K562 (cell line): ENCODE measurements at regions not wholly inside any gene's neighbourhood (a gene's known extent, or its start where the extent isn't known, plus 50 kb on each side); places are given as distances from the start of the nearest gene placed in this dataset.

Experiments
- ATAC-seq: fragments of 200-7000 bp; cut with Tn5 transposase; 3 replicates; pipeline ENCODE4 v1.9.1; 2020; ENCODE audit warnings: moderate library complexity
- BruUV-seq: library from RNA; stranded (reverse); fragments of 400-500 nt; replicated peaks from 2 replicates; lab custom pipeline; 2021; lab: Mats Ljungman, UMichigan
- CTCF ChIA-PET: fragments of 300-600 bp; formaldehyde crosslinking; extraction: SDS; loops from one replicate; lab custom pipeline; 2021; ENCODE audit warnings: low intra/inter-chr PET ratio; lab: Yijun Ruan, JAX
- POLR2A ChIA-PET: fragments of 300-600, 350-650 bp; sonication (Branson Sonifier 250); formaldehyde crosslinking; extraction: SDS; loops from one replicate; lab custom pipeline; 2021; ENCODE audit warnings: antibody characterized with exemption, inconsistent platforms; lab: Yijun Ruan, JAX
- DNase-seq, 4 experiments: peaks; one replicate each; pipeline versions ENCODE4 v3.0.0 to v3.0.0-alpha.2; 2011 to 2018; ENCODE audit warnings: low spot score in 3 of 4, mixed read lengths in 3 of 4; ENCODE audit errors: extremely low read depth in 1 of 4
- FAIRE-seq: peaks from 2 replicates; lab custom pipeline; 2011; peaks lifted over from hg19 to GRCh38; lab: Jason Lieb, UNC
- H2AFZ ChIP-seq: 2 replicates; pipeline ENCODE4 v1.6.0; 2011; ENCODE audit warnings: low read depth, low read length, control low read depth, inconsistent platforms
- H3K27ac ChIP-seq: fragments of 200-600 bp; 3 replicates; pipeline ENCODE4 v1.8.0; 2011; ENCODE audit warnings: low read depth, mild to moderate bottlenecking, control low read depth, inconsistent platforms, low read length, moderate library complexity, mixed read lengths; ENCODE audit errors: extremely low read depth
- H3K27me3 ChIP-seq, 2 experiments: fragments of 300-600 bp in 1 of 2; 2 replicates in 1 of 2; 3 replicates in 1 of 2; pipeline versions ENCODE4 v1.6.0 to v1.8.0; 2011; ENCODE audit warnings: inconsistent platforms in 2 of 2, low read length in 2 of 2, mild to moderate bottlenecking in 1 of 2, mixed read lengths in 1 of 2, moderate library complexity in 1 of 2; ENCODE audit not compliant: control insufficient read depth in 2 of 2, insufficient read depth in 2 of 2
- H3K36me3 ChIP-seq: fragments of 300-600 bp; 3 replicates; pipeline ENCODE4 v1.8.0; 2011; ENCODE audit warnings: mild to moderate bottlenecking, low read length, inconsistent platforms; ENCODE audit not compliant: control insufficient read depth, insufficient read depth
- H3K4me1 ChIP-seq, 2 experiments: fragments of 200-600 bp in 1 of 2; replicated peaks in 1 of 2; 2 replicates in 1 of 2; 3 replicates in 1 of 2; pipeline versions ENCODE4 v1.5.1 to v1.8.0; 2011; ENCODE audit warnings: inconsistent platforms in 2 of 2, low read length in 2 of 2, mild to moderate bottlenecking in 1 of 2, mixed read lengths in 1 of 2, moderate library complexity in 1 of 2; ENCODE audit not compliant: control insufficient read depth in 2 of 2, insufficient read depth in 2 of 2
- H3K4me2 ChIP-seq: 2 replicates; pipeline ENCODE4 v1.6.1; 2011; ENCODE audit warnings: low read length, control low read depth, inconsistent platforms, mixed read lengths; ENCODE audit not compliant: insufficient read depth
- H3K4me3 ChIP-seq: fragments of 200-600 bp; sonication (generic), shearing (Covaris generic); 2 replicates; pipeline ENCODE4 v1.5.1; 2016; ENCODE audit warnings: control low read depth, inconsistent platforms
- H3K79me2 ChIP-seq: fragments of 200-600 bp; 3 replicates; pipeline ENCODE4 v1.8.0; 2011; ENCODE audit warnings: low read length, inconsistent platforms; ENCODE audit not compliant: control insufficient read depth, insufficient read depth
- H3K9ac ChIP-seq, 2 experiments: 2 replicates each; pipeline versions ENCODE4 v1.6.0 to v1.6.1; 2011; ENCODE audit warnings: low read depth in 2 of 2, low read length in 2 of 2, control low read depth in 1 of 2, inconsistent platforms in 1 of 2, mild to moderate bottlenecking in 1 of 2, mixed read lengths in 1 of 2; ENCODE audit not compliant: insufficient read depth in 1 of 2
- H3K9me1 ChIP-seq: one replicate; pipeline ENCODE4 v1.6.0; 2011; ENCODE audit warnings: inconsistent platforms, mild to moderate bottlenecking, low read length, moderate library complexity; ENCODE audit not compliant: control insufficient read depth, insufficient read depth
- H3K9me3 ChIP-seq: replicated peaks from 2 replicates; pipeline ENCODE4 v1.5.1; 2011; ENCODE audit warnings: low read depth, low read length, inconsistent platforms; ENCODE audit not compliant: control insufficient read depth, insufficient read depth
- H4K20me1 ChIP-seq: replicated peaks from 2 replicates; pipeline ENCODE4 v1.6.1; 2011; ENCODE audit warnings: low read length, inconsistent platforms, mixed read lengths; ENCODE audit not compliant: control insufficient read depth, insufficient read depth
- ATF7 ChIP-seq: fragments of 450-650 bp; IDR thresholded peaks from 2 replicates; pipeline ENCODE4 v1.7.1; 2014; ENCODE audit warnings: mild to moderate bottlenecking, moderate library complexity
- DMBX1 ChIP-seq: fragments of 250-450 bp; sonication (Bioruptor Pico); IDR thresholded peaks from 2 replicates; pipeline ENCODE4 v1.8.0; 2022; ENCODE audit warnings: inconsistent platforms, mild to moderate bottlenecking, moderate library complexity, borderline replicate concordance
- E2F6 ChIP-seq, 2 experiments: IDR thresholded peaks; 2 replicates each; pipeline ENCODE4 v1.6.1; 2011; ENCODE audit warnings: borderline replicate concordance in 1 of 2, control low read depth in 1 of 2, low read depth in 1 of 2, low read length in 1 of 2, mild to moderate bottlenecking in 1 of 2, mixed read lengths in 1 of 2, moderate library complexity in 1 of 2; ENCODE audit not compliant: insufficient read depth in 1 of 2, insufficient read length in 1 of 2, poor library complexity in 1 of 2, severe bottlenecking in 1 of 2; ENCODE audit errors: extremely low read depth in 1 of 2
- ELF1 ChIP-seq: fragments of 200-800 bp; sonication (Bioruptor generic); IDR thresholded peaks from 2 replicates; pipeline ENCODE4 v1.6.1; 2016; ENCODE audit warnings: missing genetic modification characterization, missing compliant biosample characterization
- FOXP4 ChIP-seq: sonication (generic); formaldehyde crosslinking; IDR thresholded peaks from 2 replicates; pipeline ENCODE4 v1.8.0; 2022; ENCODE audit warnings: mild to moderate bottlenecking, missing genetic modification reagents, borderline replicate concordance
- GTF3C2 ChIP-seq: IDR thresholded peaks from 3 replicates; pipeline ENCODE4 v1.6.1; 2011; ENCODE audit warnings: borderline replicate concordance, mild to moderate bottlenecking, moderate library complexity; ENCODE audit not compliant: insufficient read length; ENCODE audit errors: extremely low read depth
- KHSRP ChIP-seq: fragments of 450-650 bp; IDR thresholded peaks from 2 replicates; pipeline ENCODE4 v1.6.1; 2017
- MECOM ChIP-seq: fragments of 250-450 bp; sonication (Bioruptor Pico); IDR thresholded peaks from 2 replicates; pipeline ENCODE4 v1.8.0; 2022; ENCODE audit warnings: inconsistent platforms
- NFATC3 ChIP-seq: fragments of 450-650 bp; IDR thresholded peaks from 2 replicates; pipeline ENCODE4 v1.6.1; 2017; ENCODE audit warnings: mild to moderate bottlenecking
- RBFOX2 ChIP-seq: fragments of 200-400 bp; formaldehyde crosslinking; IDR thresholded peaks from 2 replicates; pipeline ENCODE4 v1.6.1; 2017; ENCODE audit warnings: low read depth, mild to moderate bottlenecking, low read length, moderate library complexity
- RBM15 ChIP-seq: fragments of 200-400 bp; formaldehyde crosslinking; IDR thresholded peaks from 2 replicates; pipeline ENCODE4 v1.6.1; 2018; ENCODE audit warnings: mild to moderate bottlenecking, low read length, moderate library complexity; ENCODE audit not compliant: insufficient read depth
- RCOR1 ChIP-seq, 2 experiments: IDR thresholded peaks; 2 replicates each; pipeline ENCODE4 v1.6.1; 2012; ENCODE audit warnings: low read depth in 2 of 2, low read length in 2 of 2, borderline replicate concordance in 1 of 2, improper control_type of control experiment in 1 of 2
- STAT5A ChIP-seq: IDR thresholded peaks from 2 replicates; pipeline ENCODE4 v1.6.1; 2012; ENCODE audit warnings: low read length, inconsistent platforms, borderline replicate concordance
- TAL1 ChIP-seq: fragments of 450-650 bp; IDR thresholded peaks from 2 replicates; pipeline ENCODE4 v1.6.1; 2016; ENCODE audit warnings: mild to moderate bottlenecking
- THRAP3 ChIP-seq: fragments of 450-650 bp; IDR thresholded peaks from 2 replicates; pipeline ENCODE4 v1.6.1; 2016; ENCODE audit warnings: mild to moderate bottlenecking, inconsistent platforms, borderline replicate concordance
- WGBS: fragments of 100-300 bp; shearing (Covaris generic); methylation state at CpG from one replicate; pipeline ENCODE4 v1.1.6; 2016; ENCODE audit warnings: low coverage, mixed read lengths; ENCODE audit not compliant: insufficient coverage; ENCODE audit errors: missing lambda C conversion rate; 5-methylcytosine and 5-hydroxymethylcytosine counted together
- in situ Hi-C: fragments of 300-500 bp; cut with MboI; formaldehyde crosslinking; loops from 4 replicates; pipeline ENCODE4 v1.15.0; 2018; ENCODE audit warnings: inconsistent platforms, mixed read lengths
- intact Hi-C: fragments of 100-400 bp; cut with micrococcal nuclease; formaldehyde crosslinking; loops from 2 replicates; pipeline ENCODE4 v1.14.2; 2022
- TF ChIP-seq, protein P1 (sequence below): fragments of 450-650 bp; formaldehyde crosslinking; conservative IDR thresholded peaks from 2 replicates; pipeline ENCODE4 v1.4.0; 2022; ENCODE audit warnings: mild to moderate bottlenecking, missing genetic modification characterization

DNA sequence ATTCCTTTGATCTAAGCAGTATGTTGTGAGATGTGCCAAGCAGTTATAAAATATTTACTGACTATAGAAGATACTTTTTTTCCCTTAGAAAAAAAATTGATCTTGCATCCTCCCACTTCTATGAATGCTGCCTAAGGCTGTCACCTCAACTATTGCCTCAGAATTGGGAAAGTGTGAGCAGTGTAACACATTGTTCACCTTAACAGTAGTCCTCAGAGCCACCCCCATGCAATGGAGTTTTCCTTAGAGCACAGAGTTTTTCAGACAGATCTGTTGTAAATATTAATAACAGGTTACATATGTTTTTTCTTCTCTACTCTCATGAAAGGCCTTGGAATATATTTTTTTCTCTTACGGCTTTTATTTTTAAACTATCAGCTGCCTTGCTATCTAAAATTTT, 607.3 kb downstream of the STK39 start:
- intact Hi-C loops (no loop called here), in situ Hi-C loops (no loop called here)
- no peak overlapping the region for H3K4me2 ChIP-seq
- H3K27me3 ChIP-seq: no peaks in the 10 kb centered on the region
- no peaks in the 10 kb centered on the region for H3K36me3 ChIP-seq
- H3K9ac ChIP-seq: no peak overlapping the region
- H4K20me1 ChIP-seq: no peaks in the 10 kb centered on the region
- H3K9me1 ChIP-seq: no peaks in the 10 kb centered on the region
- H3K27ac ChIP-seq: no peak overlapping the region
- FAIRE-seq: no peak
- H3K4me1 ChIP-seq: no peaks in the 10 kb centered on the region
- POLR2A ChIA-PET: no interaction called here
- no peaks in the 10 kb centered on the region for H3K79me2 ChIP-seq
- H3K4me3 ChIP-seq: no peak overlapping the region
- CTCF ChIA-PET: no interaction called here
- no peak for DNase-seq
- H3K9me3 ChIP-seq: no peaks in the 10 kb centered on the region
- no TSS peak for BruUV-seq
- no peak overlapping the region for H2AFZ ChIP-seq
- ATAC-seq: no peak
- 5% methylated on average over 1 of the region's 1 CpG for WGBS
- TF ChIP-seq FOXP4 (no peak), E2F6 (IDR thresholded peaks at IDR 0.05; ENCODE audit: borderline replicate concordance in 1 of 2, extremely low read depth in 1 of 2, insufficient read depth in 1 of 2, insufficient read length in 1 of 2, low read depth in 1 of 2, low read length in 1 of 2, poor library complexity in 1 of 2, severe bottlenecking in 1 of 2) (no peak), TAL1 (no peak), ELF1 (no peak), MECOM (CRISPR knock-in tag) (no peak), STAT5A (no peak), RBFOX2 (no peak), RCOR1 (IDR thresholded peaks at IDR 0.05; ENCODE audit: borderline replicate concordance in 1 of 2, low read depth in 2 of 2, low read length in 2 of 2) (no peak), DMBX1 (CRISPR knock-in tag) (no peak), THRAP3 (no peak), RBM15 (no peak), GTF3C2 (no peak), ATF7 (no peak), KHSRP (no peak), NFATC3 (no peak)
- TF ChIP-seq, protein P1, sequence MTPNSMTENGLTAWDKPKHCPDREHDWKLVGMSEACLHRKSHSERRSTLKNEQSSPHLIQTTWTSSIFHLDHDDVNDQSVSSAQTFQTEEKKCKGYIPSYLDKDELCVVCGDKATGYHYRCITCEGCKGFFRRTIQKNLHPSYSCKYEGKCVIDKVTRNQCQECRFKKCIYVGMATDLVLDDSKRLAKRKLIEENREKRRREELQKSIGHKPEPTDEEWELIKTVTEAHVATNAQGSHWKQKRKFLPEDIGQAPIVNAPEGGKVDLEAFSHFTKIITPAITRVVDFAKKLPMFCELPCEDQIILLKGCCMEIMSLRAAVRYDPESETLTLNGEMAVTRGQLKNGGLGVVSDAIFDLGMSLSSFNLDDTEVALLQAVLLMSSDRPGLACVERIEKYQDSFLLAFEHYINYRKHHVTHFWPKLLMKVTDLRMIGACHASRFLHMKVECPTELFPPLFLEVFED (CRISPR knock-in tag): no peak
